Fibroblast of lung (primary cell): ENCODE measurements at regions not wholly inside any gene's neighbourhood (a gene's known extent, or its start where the extent isn't known, plus 50 kb on each side); places are given as distances from the start of the nearest gene placed in this dataset.

Experiments used
- DNase-seq, 2 donors: peaks; one replicate each; pipeline versions ENCODE4 v3.0.0 to v3.0.0-alpha.2; 2010; ENCODE audit warnings: low read depth in 2 of 2
- H2AFZ ChIP-seq: 2 replicates; pipeline ENCODE4 v1.5.1; 2012; ENCODE audit warnings: low read length, control low read depth, inconsistent platforms
- H3K27ac ChIP-seq: 2 replicates; pipeline ENCODE4 v1.5.1; 2011; ENCODE audit warnings: low read length, control low read depth; ENCODE audit not compliant: insufficient read depth
- H3K27me3 ChIP-seq: 2 replicates; pipeline ENCODE4 v1.5.1; 2011; ENCODE audit warnings: mild to moderate bottlenecking, low read length; ENCODE audit not compliant: control insufficient read depth, insufficient read depth
- H3K36me3 ChIP-seq: 2 replicates; pipeline ENCODE4 v1.5.1; 2011; ENCODE audit warnings: low read length; ENCODE audit not compliant: control insufficient read depth, insufficient read depth
- H3K4me1 ChIP-seq: 2 replicates; pipeline ENCODE4 v1.5.1; 2011; ENCODE audit warnings: low read length; ENCODE audit not compliant: control insufficient read depth, insufficient read depth; ENCODE audit errors: extremely low read depth
- H3K4me2 ChIP-seq: 2 replicates; pipeline ENCODE4 v1.5.1; 2011; ENCODE audit warnings: low read length, control low read depth; ENCODE audit not compliant: insufficient read depth; ENCODE audit errors: extremely low read depth
- H3K4me3 ChIP-seq, 4 experiments: fragments of 200-600 bp in 1 of 4; sonication (generic) in 1 of 4; replicated peaks in 1 of 4; 2 replicates each; pipeline ENCODE4 v1.5.1; 2011 to 2016; ENCODE audit warnings: low read length in 4 of 4, low read depth in 3 of 4, mild to moderate bottlenecking in 3 of 4, control low read depth in 2 of 4, inconsistent platforms in 1 of 4, mixed read lengths in 1 of 4; ENCODE audit not compliant: insufficient read depth in 1 of 4; ENCODE audit errors: control extremely low read depth in 1 of 4
- H3K79me2 ChIP-seq: 2 replicates; pipeline ENCODE4 v1.5.1; 2012; ENCODE audit warnings: mild to moderate bottlenecking, low read length, inconsistent platforms; ENCODE audit not compliant: control insufficient read depth, insufficient read depth
- H3K9ac ChIP-seq: 2 replicates; pipeline ENCODE4 v1.5.1; 2011; ENCODE audit warnings: mild to moderate bottlenecking, low read length, control low read depth; ENCODE audit not compliant: insufficient read depth
- H3K9me3 ChIP-seq: 2 replicates; pipeline ENCODE4 v1.5.1; 2012; ENCODE audit warnings: low read depth, low read length; ENCODE audit not compliant: control insufficient read depth, insufficient read depth
- H4K20me1 ChIP-seq: 2 replicates; pipeline ENCODE4 v1.5.1; 2011; ENCODE audit warnings: low read length; ENCODE audit not compliant: control insufficient read depth, insufficient read depth; ENCODE audit errors: extremely low read depth
- CTCF ChIP-seq, 2 donors: IDR thresholded peaks in 1 of 2; conservative IDR thresholded peaks in 1 of 2; 1 replicate in 1 of 2; 2 replicates in 1 of 2; pipeline ENCODE4 v1.5.1; 2011 to 2012; ENCODE audit warnings: low read length in 2 of 2, control low read depth in 1 of 2, inconsistent platforms in 1 of 2, low read depth in 1 of 2, mild to moderate bottlenecking in 1 of 2
- EZH2 ChIP-seq: IDR thresholded peaks from 2 replicates; pipeline ENCODE4 v1.5.1; 2012; ENCODE audit warnings: low read length, control low read depth, mild to moderate bottlenecking; ENCODE audit errors: missing control alignments

GRCh38 chr10:10661176-10661575 lies 356.5 kb upstream of the CELF2 start:
- H3K79me2 ChIP-seq = no peaks in the 10 kb centered on the region
- no peaks in the 10 kb centered on the region for H4K20me1 ChIP-seq
- H2AFZ ChIP-seq = no peak overlapping the region
- DNase-seq = peak in 1 of 2 donors; percentile 59
- peaks cover 2% of the 10 kb centered on the region for H3K27me3 ChIP-seq
- H3K36me3 ChIP-seq = no peaks in the 10 kb centered on the region
- H3K4me2 ChIP-seq = no peak overlapping the region
- no peak overlapping the region for H3K9ac ChIP-seq
- H3K4me3 ChIP-seq = no peak overlapping the region
- no peaks in the 10 kb centered on the region for H3K4me1 ChIP-seq
- no peaks in the 10 kb centered on the region for H3K9me3 ChIP-seq
- no peak overlapping the region for H3K27ac ChIP-seq
- no peak for TF ChIP-seq CTCF (conservative IDR thresholded peaks at IDR 0.05 in 1 of 2, IDR thresholded peaks at IDR 0.05 in 1 of 2; ENCODE audit: low read depth in 1 of 2, low read length in 2 of 2)

GRCh38 chr10:10662716-10663408 lies 354.8 kb upstream of the CELF2 start:
- H4K20me1 ChIP-seq = no peaks in the 10 kb centered on the region
- no peak for TF ChIP-seq CTCF (conservative IDR thresholded peaks at IDR 0.05 in 1 of 2, IDR thresholded peaks at IDR 0.05 in 1 of 2; ENCODE audit: low read depth in 1 of 2, low read length in 2 of 2)
- TF ChIP-seq EZH2 = no peak
- H3K4me1 ChIP-seq = no peaks in the 10 kb centered on the region
- no peak overlapping the region for H3K4me3 ChIP-seq
- H3K36me3 ChIP-seq = no peaks in the 10 kb centered on the region
- no peak overlapping the region for H2AFZ ChIP-seq
- H3K27ac ChIP-seq = no peak overlapping the region
- H3K4me2 ChIP-seq = no peak overlapping the region
- DNase-seq = peak in 1 of 2 donors; percentile 81
- no peaks in the 10 kb centered on the region for H3K9me3 ChIP-seq
- no peaks in the 10 kb centered on the region for H3K79me2 ChIP-seq
- no peak overlapping the region for H3K9ac ChIP-seq
- peaks cover 2% of the 10 kb centered on the region for H3K27me3 ChIP-seq

GRCh38 chr10:10663622-10664021 lies 354.1 kb upstream of the CELF2 start:
- no peaks in the 10 kb centered on the region for H4K20me1 ChIP-seq
- H2AFZ ChIP-seq = no peak overlapping the region
- no peak for TF ChIP-seq EZH2
- no peak for TF ChIP-seq CTCF (conservative IDR thresholded peaks at IDR 0.05 in 1 of 2, IDR thresholded peaks at IDR 0.05 in 1 of 2; ENCODE audit: low read depth in 1 of 2, low read length in 2 of 2)
- no peaks in the 10 kb centered on the region for H3K9me3 ChIP-seq
- no peaks in the 10 kb centered on the region for H3K4me1 ChIP-seq
- no peak overlapping the region for H3K4me2 ChIP-seq
- no peak overlapping the region for H3K9ac ChIP-seq
- no peaks in the 10 kb centered on the region for H3K36me3 ChIP-seq
- no peak overlapping the region for H3K4me3 ChIP-seq
- H3K27me3 ChIP-seq = peaks cover 2% of the 10 kb centered on the region
- no peaks in the 10 kb centered on the region for H3K79me2 ChIP-seq
- H3K27ac ChIP-seq = no peak overlapping the region
- DNase-seq = peak in 1 of 2 donors; percentile 35
